ENCODE measurements at regions not wholly inside any gene's neighbourhood (a gene's known extent, or its start where the extent isn't known, plus 50 kb on each side); places are given as distances from the start of the nearest gene placed in this dataset.

- TF ChIP-seq SIN3A (IDR thresholded peaks at IDR 0.05; ENCODE audit: borderline replicate concordance, insufficient read depth, low read length) (no peak), TAF1 (IDR thresholded peaks at IDR 0.05; ENCODE audit: borderline replicate concordance, insufficient read depth, low read length) (no peak)
Measured at GRCh38 chr13:21304256-21304655, 127.8 kb downstream of the MRPL57 start.
